GM10266 (cell line): ENCODE measurements at regions not wholly inside any gene's neighbourhood (a gene's known extent, or its start where the extent isn't known, plus 50 kb on each side); places are given as distances from the start of the nearest gene placed in this dataset.
"Not testable (repeated sequence)": the region's sequence is repeated elsewhere in the genome, so short reads cannot be mapped to it uniquely, and the experiment has no call there.

Experiments used
- DNase-seq: peaks from one replicate; pipeline ENCODE4 v3.0.0; 2012; ENCODE audit errors: extremely low spot score
- CTCF ChIP-seq: IDR thresholded peaks from 2 replicates; pipeline ENCODE4 v1.5.1; 2012; ENCODE audit warnings: mild to moderate bottlenecking, low read depth; ENCODE audit not compliant: control insufficient read depth, insufficient read depth; ENCODE audit errors: missing control alignments

GRCh38 chr5:62093411-62093810, 212.6 kb upstream of the KIF2A start:
- TF ChIP-seq CTCF = no peak
- DNase-seq = no peak

- DNase-seq = no peak
- TF ChIP-seq CTCF = no peak
Observed at GRCh38 chr5:62093976-62094375, 212.0 kb upstream of the KIF2A start.

- no peak for TF ChIP-seq CTCF
- DNase-seq = no peak
Observed at GRCh38 chr5:62097361-62097760, 208.6 kb upstream of the KIF2A start.

- TF ChIP-seq CTCF = no peak
- DNase-seq = no peak
Observed at GRCh38 chr5:62100201-62100600, 205.8 kb upstream of the KIF2A start.

GRCh38 chr5:62103863-62104262, 202.1 kb upstream of the KIF2A start:
- not testable (repeated sequence) for DNase-seq

GRCh38 chr5:62111428-62111827, 194.6 kb upstream of the KIF2A start:
- no peak for TF ChIP-seq CTCF
- no peak for DNase-seq

- TF ChIP-seq CTCF = no peak
- DNase-seq = no peak
Observed at GRCh38 chr5:62112689-62113228, 193.2 kb upstream of the KIF2A start.

- TF ChIP-seq CTCF = no peak
- no peak for DNase-seq
Observed at GRCh38 chr5:62115014-62115413, 191.0 kb upstream of the KIF2A start.
